Amniotic epithelial cell (primary cell): ENCODE measurements at regions not wholly inside any gene's neighbourhood (a gene's known extent, or its start where the extent isn't known, plus 50 kb on each side); places are given as distances from the start of the nearest gene placed in this dataset.

Experiments
- DNase-seq: peaks from one replicate; pipeline ENCODE4 v3.0.0-alpha.2; 2010; ENCODE audit warnings: low read depth

DNA sequence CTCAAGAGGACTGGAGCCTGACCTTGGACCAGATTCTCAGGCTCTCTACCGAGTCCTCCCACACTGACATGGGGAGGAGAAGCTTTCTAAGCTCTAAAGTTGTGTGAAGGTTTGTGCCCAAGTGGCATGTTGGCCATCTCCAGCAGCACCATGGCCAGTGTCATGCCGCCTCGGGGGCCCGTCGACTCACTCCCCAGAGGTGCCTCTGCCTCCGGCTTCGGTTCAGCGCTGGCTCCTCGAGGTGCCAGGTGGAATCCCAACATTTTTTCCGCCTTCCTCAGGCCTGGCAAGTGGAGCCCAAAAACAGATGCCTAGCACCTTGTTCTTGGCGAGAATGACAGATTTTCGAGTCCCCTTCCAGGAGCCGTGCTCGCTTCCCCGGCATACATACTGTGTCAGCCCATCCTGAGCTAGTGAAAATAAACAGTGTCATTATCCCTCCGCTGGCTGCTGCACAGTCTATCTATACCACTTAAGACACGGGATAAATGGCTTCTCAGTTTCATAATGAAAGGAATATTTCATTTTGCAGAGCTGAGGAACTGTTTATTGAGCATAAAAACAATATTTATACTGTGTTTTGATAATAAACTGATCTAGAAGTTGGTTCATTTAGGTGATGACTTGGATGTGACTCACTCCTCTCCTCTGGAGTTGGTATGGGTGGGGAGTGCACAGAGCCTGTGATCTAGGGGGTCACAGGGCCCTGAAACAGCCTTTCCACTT, 328.5 kb upstream of the TLE3 start:
- DNase-seq = no peak

DNA sequence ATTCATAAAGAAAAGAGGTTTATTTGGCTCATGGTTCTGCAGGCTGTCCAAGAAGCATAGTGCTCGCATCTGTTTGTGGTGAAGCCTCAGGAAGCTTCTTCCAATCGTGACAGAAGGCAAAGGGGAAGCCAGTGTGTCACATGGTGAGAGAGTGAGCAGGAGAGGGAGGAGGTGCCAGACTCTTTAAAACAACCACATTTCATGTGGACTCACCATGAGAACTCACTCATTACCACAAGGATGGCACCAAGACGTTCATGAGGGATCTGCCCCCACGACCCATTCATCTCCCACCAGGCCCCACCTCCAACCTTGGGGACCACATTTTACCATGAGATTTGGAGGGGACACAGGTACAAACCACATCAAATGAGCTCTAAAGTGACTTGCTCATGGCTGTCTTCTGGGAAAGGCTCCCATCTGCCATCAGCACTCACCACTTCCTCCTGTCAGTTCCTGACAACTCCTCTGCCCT, 327.3 kb upstream of the TLE3 start:
- no peak for DNase-seq

DNA sequence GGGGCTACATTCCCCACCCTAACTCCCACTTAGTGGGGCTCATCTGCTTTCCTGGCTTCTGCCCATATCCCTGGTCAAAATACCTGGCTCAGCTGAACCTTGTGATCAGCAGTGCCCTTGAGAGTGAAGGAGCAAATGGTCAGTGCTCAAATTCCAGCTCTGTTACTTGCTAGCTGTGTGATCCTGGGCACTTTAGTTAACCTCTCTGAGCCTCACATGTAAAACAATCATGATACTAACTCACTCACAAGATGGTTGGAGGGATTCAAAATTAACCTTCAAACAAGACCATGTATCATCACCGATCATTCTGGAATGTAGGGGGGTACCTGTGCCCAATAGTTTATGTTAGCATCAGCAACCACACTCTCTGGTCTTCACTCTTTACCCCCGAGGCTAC, 325.6 kb upstream of the TLE3 start:
- DNase-seq = no peak

DNA sequence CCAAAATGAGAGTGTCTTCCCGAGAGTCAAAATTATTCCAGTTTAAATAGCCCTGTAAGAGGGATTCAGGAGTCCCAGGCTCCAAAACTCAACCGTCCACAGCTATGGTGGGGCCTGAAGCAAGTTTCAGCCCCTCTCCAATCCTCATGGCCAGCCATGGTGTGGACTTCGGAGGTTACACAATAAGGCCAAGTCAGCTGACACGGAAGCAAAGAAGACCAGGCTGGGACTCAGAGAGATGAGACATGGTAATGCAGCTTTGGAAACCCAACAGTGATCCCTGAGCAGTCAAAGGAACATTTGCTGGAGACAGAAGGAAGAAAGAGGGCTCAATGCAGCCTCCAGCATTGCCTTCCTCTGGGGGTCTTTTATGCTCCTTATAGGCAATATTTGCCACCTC, 324.6 kb upstream of the TLE3 start:
- no peak for DNase-seq

DNA sequence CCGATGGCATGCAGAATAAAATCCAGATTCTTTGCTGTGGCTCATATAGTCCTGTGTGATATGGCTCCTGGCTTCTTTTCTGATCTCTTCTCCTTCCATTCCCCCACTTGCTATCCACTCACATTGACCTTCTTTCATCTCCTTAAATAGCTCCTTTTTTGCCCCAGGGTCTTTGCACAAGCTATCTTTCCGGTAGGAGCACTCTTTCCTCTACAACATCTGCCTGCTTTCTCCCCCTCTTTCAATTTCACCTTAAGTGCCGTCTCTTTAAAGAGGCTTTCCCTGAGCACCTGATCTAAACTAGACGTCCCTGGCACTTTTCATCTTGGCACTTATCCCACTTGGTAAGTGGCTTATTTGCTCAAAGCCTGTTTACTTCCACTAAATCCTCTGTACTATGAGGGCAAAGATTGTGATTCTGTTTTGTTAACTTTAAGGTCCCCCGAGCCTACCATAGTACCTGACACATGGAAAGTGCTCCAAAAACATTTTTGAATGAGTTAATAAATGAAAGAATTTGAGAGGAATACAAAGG, 323.3 kb upstream of the TLE3 start:
- no peak for DNase-seq

DNA sequence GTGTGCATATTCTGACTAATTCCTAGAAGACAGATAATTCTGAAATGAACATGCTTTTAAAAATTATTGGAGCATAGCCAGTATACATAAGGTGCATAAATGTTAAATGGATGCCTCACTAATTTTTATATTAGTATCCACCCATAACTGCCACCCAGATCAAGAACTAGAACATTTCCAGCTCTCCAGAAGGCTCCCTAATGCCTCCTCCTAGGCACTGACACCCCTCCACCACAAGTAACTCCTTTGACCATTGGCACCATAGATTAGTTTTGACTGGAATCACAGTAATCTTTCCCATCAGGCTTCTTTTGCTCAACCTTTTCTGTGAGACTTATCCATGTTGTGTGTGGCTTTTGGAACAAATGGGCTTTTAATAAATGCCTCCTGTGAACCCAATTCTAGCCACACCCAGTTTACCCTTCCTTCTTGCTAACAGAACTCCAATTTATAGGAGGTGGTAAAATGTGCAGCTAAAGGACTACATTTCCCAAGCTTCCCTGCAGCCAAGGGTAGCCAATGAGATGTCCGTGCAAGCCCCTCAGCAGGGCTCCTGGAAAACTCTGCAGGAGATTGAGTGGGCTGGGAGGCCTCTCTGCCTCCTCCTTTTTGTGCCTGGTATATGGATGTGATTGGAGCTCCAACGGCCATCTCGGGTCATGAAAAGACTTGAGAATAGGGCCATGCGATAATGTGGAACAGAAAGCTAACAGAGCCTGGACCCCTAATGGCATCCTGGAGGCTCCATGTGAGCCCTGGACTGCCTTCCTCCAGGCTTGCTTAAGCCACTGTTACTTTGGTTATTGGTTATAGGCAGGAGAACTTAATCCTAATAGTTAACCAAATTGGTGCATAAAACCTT, 322.6 kb upstream of the TLE3 start:
- no peak for DNase-seq

DNA sequence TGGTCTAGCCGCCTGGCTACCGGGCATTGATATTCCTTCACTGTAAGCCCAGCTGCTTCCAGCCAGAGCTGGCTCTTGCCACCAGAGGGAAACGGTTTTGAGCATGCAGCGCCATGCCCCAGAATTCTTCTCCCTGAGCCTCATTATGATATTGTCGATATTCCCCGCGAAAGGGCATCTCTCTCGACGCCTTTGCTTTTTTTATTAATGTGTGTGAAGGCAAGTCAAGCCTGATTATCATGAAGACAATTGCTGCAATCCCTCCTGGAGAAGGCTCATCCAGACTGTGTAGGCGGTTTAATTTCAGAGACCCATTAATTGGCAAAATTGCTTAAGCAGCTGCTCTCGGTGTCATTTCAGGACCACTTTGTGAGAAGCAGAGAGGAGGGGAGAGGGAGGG, 321.2 kb upstream of the TLE3 start:
- DNase-seq = no peak

DNA sequence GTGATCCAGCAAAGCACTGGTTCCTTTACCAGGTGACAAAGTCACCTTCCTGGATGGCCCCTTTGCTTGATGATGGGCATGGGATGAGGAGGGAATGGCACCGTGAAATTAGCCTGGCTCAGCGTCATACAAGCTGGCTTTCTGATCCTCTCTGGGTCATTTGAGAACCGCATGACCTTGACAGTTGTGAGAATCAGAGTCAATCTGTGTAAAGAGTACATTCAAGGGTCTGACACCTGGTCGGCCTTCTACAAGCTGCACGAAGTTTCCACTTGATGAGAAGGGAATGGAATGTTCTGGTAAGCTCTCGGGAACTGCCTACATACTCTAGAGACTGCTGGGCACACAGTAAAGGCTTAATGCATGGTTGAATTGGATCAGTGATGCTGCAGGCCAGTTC, 319.8 kb upstream of the TLE3 start:
- no peak for DNase-seq

DNA sequence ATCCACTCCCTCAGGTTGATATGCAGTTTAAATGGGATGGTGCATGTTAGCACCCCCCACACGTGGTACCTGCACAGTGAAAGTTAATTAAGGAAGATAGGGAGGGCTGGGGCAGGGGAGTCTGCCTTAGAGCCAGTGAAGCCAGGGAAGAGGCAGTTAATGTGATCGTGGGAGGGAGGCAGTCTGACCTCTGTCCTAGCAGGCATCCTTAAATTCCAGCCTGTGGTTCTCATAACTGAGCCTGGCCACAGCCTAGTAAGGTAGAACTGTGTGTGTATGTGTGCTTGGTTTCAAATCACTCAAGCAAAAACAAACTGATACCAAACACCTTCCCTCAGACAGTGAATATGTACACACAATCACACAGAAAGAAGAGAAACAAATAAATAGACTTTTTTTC, 319.1 kb upstream of the TLE3 start:
- peak; percentile 38 for DNase-seq

DNA sequence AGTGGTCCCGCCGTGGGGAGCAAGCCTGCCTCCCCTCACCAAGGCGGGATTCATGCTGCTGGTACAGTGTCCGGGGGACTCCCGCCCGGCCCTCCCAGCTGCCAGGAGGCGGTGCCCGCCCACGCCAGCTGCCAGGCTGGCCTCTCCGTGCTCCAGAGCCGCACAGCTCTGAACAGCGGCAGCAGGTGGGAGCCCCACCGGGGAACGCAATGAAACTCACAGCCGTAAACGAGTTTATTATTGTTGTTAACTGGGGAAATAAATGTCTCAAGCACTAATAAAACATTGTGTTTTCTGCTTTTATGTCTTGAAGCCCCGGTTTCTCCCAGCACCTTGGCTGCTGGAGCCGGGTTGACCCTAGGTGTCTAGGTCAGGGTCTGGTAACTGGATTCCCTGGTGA, 317.7 kb upstream of the TLE3 start:
- no peak for DNase-seq

DNA sequence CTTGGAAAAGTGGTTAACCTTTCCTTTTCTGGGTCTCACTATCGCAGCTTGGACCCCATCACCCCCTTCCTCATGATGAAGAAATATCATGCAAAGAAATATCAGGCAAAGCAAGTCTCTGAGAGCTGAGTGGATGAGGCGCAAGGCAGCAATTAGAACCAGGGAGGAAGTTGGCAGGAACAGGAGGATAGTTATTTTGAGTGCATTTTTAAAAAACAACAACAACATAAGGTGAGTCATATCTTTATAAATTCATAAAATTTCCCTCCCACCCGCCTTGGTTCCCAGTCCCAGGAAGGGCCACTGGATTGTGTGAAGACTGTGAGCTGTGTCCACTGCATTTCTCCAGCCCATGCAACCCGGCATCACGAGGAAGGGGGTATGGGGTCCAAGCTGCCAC, 316.9 kb upstream of the TLE3 start:
- no peak for DNase-seq

DNA sequence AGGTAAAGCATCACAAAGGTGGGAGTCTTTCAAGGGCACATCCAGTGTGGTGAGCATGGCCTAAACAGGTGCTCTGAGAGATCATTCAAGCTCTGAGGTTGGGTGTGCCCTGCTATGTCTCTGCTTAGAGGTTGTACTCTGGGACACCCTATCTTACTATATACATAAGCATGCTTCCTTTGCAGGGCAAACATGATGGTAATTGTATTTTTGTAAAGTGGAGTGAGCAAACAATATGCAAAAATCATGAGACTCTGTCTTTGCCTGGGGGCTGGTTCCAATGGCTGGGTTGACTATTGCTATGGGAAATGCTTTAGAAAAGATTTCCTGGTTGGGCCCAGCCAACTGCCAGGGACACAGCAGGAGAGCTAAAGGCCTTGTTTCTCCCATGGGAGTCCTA, 315.1 kb upstream of the TLE3 start:
- DNase-seq = no peak

DNA sequence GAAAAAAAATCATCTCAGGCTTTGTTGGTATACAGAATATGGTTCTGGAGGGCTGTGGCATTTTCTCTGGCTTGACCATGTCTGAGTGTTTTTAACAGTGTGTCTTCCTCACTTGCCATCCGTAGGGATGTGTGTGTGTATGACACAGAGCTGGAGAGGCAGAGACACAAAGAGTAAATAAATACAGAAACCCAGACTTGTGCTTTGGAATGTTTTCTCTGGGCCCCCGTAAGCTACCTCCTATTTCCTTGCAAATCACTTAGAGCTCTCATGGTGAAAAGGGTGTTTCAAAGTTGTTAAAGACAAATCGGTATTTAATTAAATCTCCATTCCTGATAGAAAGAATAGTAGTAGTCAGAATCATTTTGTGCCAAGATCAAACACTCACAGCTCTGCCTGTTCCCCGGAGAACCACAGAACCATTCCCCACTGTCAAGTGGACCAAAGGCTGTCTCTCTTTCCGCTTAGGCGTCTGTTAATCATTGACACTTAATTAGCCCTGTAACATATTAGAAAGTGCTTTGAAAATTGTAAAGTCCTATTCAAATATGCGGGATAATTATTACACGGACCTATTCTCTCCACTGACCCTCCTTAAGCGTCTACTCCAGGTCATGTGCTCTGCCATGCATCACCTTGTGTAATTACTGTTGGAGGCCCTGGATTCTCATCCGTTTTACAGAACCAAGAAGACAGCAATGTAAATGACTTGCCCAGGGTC, 313.6 kb upstream of the TLE3 start:
- no peak for DNase-seq

DNA sequence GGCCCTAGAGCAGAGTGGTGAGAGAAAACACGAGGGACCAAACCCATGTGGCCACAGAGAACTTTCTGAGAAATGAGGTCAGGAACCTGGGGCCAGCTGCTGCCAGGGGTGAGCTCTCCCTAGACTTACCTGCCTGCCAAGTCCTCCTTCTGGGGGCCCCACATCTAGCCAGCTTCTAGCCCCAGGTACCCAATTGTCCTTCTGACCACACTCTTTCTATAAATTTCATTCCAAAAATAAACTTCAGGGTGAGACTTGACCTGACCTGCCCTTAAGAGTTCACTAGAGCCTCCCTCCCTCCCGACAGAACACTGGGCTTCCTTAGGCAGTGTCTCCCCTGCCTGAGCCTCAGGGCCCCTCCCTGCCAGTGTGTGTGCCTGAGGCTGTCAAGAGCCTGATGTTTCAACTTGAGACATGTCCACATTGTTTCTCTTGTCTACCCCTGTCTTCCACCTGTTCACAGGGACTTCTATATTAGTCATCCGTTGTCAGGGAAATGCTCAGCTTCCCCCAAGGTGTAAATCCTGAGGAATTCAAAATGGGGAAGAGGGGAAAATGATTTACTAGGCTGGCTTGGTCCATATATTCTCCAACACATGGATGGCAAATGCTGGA, 312.8 kb upstream of the TLE3 start:
- no peak for DNase-seq

DNA sequence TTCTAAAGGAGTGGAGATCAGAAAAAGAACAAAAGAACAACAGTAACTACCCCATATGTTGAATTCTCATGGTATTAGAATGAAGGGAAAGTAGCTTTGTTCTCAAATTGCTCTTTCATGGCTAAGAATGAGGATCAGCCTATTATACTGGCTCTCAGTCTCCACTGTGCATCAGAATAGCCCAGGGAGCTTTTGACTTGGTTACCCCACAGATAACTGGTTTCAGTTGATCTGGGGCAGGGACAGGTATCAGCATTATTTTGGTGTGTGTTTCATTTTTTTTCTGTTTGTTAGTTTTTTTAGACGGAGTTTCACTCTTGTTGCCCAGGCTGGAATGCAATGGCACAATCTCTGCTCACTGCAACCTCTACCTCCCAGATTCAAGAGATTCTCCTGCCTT, 311.7 kb upstream of the TLE3 start:
- DNase-seq = no peak

DNA sequence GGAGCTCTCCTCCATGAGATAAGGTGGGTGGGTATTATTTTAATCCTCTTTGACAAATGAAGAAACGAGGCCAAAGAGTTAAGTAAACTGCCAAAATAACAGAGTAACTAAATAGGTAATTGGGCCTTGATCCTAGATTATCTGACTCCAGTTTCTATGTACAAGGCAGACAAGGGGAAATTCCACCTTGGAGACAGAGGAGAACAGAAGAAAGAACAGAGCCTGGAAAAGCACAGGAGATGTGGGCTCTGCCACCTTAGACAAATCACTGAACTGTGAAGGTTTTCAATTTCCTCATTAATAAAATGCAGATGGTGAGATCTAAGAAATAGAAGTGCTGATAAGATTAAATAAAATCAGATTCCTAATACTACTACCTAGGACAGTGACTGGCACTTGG, 310.2 kb upstream of the TLE3 start:
- no peak for DNase-seq

DNA sequence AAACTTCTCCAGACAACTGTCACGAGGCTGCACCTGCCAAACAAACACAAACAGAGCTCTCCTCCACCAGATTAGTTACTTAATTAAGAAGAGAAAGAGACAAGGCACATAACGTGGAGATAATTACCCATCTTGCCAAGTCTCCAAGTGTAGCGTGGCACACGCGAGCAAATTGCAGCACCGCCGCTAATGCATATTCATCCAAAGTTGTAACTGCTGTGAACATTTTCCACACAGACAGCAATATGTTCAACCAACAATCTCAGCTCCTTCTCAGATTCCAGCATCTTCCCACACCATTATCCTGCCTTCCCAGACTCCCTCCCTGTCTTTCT, 309.6 kb upstream of the TLE3 start:
- no peak for DNase-seq

DNA sequence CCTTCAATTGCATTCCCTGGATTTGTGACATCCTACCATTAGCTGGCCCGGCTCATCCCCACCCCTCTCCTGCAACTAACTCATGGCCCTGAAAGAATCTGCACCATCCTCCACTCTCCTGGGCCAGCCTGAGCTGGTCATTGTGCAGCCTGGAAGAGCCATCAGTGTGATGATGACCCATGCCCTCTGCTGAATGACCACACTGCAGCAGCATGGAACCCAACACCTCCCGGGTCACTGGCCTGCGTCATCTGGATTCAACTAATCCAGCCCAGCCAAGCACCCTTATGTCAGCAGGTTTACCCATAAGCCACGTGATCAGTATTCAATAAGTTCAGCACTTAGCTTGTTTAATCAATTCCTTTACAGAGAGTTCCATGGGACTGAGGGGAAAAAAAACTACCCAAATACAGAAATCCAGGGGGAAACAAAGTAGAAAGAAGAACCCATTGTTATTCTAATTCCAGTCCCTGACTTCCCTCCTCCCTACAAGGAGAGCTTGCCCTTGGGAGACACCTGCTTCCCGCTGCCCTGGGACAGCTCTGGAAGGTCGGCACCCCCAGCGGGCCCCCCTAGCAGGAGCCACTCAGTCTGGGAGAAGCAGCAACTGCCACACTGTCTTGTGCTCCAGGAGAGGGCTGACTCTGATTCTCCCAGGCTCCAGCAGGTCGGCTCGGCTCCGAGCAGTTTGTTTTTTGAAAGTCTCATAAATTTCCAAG, 309.1 kb upstream of the TLE3 start:
- DNase-seq = no peak

DNA sequence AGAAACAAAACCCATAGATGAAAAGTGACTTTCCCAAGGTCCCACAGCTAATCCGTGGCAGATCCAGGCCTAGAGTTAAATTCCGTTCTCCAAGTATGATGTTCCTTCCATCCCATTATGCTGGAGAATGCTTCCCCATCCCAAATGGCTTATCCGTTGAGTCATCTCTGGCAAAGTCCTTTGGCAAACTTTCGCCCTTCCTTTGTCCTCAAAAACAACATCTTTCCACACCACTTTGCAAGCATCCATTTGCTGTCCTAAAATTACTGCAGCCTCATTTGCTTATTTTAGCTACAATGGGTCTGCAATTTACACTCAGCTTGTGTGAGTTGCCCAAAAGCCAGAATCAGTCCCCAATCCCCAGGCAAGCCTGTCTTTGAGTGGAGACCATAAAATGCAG, 304.0 kb upstream of the TLE3 start:
- no peak for DNase-seq

DNA sequence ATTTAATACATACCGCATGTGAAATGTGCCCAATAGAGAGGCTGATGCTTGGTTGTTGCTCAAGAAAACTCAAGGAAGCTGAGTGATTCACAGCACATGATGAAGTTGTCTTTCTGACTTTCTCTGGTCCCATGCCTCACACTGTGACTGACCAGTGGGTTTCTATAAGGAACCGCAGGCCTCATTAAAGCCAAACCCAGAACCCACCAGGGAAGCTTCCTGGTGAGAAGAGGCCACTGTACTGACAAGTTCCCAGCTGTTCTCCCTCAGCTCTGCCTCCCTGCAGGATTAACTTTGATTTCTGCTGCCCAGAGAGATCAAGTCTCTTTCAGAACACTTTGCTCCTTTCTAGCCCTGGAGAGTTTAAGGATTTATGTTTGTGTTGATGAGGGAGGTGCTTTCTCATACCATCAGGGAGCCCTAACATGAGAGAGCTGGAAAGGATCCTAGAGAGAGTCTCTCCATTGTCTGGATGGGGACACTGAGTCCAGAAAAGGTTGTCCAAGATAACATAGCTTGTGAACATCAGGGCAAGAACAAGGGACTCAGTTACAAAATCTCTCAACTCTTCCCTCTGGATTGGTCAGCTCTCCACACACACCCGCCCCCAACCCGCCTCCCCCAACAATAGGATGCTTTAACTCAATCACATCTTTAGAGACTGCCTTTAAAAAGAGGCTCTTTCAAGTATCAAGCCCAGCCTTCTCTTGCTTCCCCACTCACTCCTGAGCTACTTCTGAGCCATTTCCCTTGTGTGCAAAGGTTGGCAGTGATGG, 303.2 kb upstream of the TLE3 start:
- DNase-seq = peak; percentile 23

DNA sequence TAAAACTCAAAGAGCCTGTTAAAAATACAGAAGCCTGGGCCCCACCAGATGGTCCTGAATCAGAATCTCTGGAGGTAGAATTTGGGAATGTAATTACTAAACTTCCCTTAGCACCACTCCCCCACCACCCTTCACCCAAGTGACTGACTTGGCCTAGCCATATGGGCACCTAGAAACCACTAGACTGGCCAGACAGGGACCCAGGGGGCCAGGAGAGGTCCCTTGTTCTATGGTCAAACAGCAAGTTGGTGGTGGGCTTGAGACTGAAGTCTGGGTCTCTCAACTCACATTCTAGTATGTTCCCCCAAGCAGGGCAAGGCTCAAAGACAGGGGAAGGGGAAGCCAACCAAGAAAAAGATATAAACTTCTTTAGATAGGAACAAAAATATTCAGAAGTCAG, 301.5 kb upstream of the TLE3 start:
- DNase-seq = no peak
